ENCODE measurements at regions not wholly inside any gene's neighbourhood (a gene's known extent, or its start where the extent isn't known, plus 50 kb on each side); places are given as distances from the start of the nearest gene placed in this dataset.
"Not testable (repeated sequence)": the region's sequence is repeated elsewhere in the genome, so short reads cannot be mapped to it uniquely, and the experiment has no call there.

GRCh38 chr5:108696951-108697715 is 50.6 kb upstream of the FER start:
- no peak for DNase-seq

GRCh38 chr5:108696407-108696806 is 51.3 kb upstream of the FER start:
- DNase-seq = no peak

- no peak for DNase-seq
Measured at GRCh38 chr5:108688485-108688884, 59.2 kb upstream of the FER start.

GRCh38 chr5:108687595-108688200 is 60.0 kb upstream of the FER start:
- DNase-seq = no peak

DNA sequence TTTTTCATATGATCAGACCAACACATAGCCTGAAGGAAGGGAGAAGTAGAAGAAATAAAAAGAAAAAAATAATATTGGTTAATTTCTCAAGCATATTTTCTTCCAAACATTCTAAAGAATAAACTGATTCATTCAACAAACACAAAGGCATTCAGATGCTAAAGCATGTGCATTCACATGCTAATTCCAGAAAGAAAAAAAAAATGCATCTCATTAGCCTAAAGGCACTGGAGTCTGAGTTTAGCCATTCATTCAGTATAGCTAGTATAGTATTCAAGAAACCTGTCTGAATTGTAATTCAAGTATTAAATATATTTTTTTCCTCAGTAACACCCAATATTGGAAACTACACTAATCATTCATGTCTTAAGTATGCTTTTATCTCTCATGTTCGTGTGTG is 61.0 kb upstream of the FER start:
- no peak for DNase-seq

DNA sequence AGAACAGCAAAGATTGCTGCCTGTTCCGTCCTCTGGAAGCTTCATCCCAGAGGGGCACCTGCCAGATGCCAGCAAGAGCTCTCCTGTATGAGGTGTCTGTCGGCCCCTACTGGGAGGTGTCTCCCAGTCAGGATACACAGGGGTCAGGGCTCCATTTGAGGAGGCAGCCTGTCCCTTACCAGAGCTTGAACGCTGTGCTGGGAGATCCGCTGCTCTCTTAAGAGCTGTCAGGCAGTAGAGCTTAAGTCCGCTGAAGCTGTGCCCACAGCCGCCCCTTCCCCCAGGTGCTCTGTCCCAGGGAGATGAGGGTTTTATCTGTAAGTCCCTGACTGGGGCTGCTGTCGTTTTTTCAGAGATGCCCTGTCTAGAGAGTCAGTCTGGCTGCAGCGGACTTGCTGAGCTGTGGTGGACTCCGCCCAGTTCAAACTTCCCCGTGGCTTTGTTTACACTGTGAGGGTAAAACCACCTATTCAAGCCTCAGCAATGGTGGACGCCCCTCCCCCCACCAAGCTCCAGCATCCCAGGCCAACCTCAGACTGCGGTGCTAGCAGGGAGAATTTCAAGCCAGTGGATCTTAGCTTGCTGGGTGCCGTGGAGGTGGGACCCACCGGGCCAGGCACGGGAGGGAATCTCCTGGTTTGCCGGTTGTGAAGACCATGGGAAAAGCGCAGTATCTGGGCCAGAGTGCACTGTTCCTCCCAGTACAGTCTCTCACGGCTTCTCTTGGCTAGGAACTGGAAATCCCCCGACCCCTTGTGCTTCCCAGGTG is 62.1 kb upstream of the FER start:
- DNase-seq = not testable (repeated sequence)

GRCh38 chr5:108681079-108681921 is 66.4 kb upstream of the FER start:
- no peak for DNase-seq

- DNase-seq = no peak
Measured at GRCh38 chr5:108678091-108678490, 69.6 kb upstream of the FER start.

DNA sequence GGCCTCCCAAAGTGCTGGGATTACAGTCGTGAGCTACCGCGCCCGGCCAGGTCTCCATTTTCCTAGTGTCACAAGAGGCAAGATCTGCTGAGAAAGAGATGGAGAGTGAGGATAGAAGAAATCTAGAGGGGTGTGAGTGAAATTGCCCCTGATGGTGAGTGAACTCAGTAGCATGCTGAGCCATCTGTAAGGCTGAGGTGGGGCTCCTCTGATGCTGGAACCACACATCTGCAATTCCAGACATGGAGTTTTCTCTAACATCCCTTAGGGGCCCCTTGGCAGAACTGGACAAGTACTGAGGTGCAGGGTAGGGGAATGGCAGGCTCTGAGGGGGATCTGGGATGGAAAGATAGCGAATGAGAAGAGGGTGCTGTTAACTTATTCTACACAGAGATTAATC is 72.0 kb upstream of the FER start:
- DNase-seq = no peak

- DNase-seq = no peak
Measured at GRCh38 chr5:108672639-108673038, 75.1 kb upstream of the FER start.

DNA sequence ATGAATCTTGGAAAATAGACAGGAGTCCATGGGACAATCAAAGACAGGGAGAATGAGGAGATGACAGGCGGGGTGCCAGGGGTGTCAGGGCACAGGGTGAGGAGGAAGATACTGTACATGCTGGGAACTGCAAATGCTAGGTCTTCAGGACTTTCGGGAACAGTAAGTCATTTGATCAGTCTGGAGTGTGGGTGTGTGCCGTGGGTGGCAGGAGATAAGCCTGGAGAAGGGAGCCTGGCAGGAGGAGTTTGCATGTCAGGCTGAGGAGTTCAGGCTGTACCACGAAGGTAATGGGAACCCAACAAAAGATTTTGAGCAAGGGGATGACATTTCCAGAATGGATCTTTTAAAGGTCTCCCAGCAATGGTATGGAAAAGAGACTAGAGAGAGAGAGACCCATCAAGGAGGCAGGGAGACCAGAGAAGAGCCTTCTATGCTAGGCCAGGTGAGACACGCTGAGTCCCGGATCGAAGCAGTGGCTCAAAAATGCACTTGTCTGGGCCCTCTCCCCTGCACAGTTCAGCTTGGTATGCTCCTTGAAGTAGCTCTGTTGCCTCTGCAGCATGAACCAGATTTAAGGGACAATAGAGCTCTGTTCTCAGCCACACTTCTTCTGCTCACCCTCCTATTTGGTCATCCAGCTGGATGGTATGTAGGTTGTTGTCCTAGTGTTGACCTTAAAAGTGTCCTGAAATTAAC is 77.0 kb upstream of the FER start:
- DNase-seq = no peak

GRCh38 chr5:108669462-108669861 is 78.2 kb upstream of the FER start:
- DNase-seq = no peak

DNA sequence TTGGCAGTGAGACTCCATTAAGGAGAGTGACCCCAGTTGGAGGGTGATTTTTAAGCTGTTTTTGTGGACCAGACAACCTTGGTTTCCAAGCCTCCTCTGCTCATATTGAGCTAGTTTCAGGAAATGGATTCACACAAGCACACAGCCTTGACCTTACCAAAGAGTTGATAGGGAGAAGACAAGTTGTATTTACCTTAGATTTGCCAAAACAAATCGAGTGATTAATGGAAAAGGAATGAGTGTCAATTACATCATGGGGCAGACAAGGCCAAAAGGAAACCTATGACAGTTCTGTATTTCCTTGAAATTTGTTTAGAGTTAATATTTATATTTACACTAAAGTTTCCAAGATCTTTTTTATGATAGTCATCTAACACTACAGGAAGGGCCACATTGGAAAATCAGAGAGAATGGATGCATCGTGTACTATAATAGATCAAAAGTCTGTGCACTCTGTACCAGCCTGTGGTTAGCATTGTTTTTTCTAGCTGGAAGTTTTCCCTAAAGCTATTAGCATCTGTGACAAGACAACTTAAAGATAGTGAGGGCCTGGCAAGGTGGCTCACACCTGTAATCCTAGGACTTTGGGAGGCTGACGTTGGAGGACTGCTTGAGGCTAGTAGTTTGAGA is 86.0 kb upstream of the FER start:
- no peak for DNase-seq

DNA sequence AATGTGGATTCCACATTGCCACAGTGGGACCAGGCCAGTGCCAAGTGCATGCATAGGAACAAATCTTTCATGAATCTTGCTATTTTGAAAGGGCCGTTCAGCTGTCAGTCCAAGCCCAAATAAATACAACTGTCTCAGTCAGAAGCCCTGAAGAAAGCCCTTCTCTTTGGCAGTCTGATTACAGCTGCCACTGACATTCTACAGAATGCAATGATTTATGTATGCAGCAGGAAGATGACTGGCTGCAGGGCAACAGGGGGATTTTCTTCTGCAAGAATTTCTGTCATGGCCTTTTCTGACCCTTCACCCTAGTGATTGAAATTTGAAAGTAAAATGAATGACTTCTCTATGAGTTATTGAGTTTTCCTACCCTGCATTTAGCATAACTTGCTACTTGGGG is 86.7 kb upstream of the FER start:
- DNase-seq = no peak

- no peak for DNase-seq
Measured at GRCh38 chr5:108660291-108660690, 87.4 kb upstream of the FER start.

GRCh38 chr5:108659531-108659930 is 88.2 kb upstream of the FER start:
- no peak for DNase-seq

GRCh38 chr5:108655750-108656450 is 91.8 kb upstream of the FER start:
- no peak for DNase-seq

DNA sequence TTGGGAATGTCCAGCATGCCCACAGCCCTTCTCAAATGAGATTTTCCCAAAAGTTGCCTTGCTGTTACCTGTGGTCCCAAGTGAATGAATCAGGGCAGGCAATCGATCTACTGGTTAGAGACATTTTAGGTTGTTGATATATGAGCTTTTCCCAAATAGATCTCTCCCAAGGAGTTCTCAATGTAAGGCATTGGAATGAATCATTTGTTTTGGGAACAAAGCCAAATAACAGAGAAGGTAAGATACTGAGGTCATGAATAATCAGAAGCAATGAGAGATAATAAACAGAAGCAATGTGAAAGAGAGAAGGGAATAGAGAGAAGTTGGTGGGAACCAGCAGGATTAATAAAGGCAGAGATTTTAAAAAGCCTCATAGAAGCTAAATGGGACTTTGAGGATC is 93.6 kb upstream of the FER start:
- DNase-seq = no peak

DNA sequence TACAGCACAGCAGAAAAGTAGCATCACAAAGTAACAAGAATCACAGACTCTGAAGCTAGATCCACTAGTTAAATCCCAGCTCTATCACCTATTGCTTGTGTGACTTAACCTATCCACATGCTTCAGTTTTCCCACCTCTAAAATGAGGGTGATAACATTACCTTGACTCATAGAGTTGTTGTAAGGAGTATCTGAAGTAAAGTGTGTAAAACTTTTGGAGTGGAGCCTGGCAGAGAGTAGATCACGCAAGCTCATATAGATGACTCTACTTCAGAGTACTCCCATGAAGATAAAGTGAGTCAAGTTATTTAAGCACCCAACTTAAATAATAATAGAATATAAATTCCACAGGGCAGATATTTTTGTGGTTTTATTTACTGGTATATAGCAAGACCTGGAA is 94.5 kb upstream of the FER start:
- no peak for DNase-seq

DNA sequence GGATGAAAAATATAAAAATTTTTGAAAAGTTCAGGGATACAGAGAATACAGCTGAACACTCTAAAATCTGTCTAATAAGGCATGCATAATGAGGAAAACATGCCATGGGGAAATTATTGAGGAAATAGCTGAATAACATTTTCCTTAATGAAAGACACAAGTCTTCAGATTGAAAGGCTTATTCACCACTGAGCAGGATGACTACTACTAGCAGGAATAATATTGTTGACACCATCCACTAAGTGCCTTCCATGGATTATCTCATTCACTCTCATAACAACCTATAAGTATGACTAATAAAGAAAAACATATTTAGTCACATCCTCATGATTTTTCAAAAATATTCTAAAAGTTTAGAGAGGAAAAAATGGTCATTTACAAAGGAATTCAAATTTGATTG is 96.7 kb upstream of the FER start:
- no peak for DNase-seq

GRCh38 chr5:108649646-108650045 is 98.1 kb upstream of the FER start:
- DNase-seq = no peak
